K562 (cell line): ENCODE measurements at regions not wholly inside any gene's neighbourhood (a gene's known extent, or its start where the extent isn't known, plus 50 kb on each side); places are given as distances from the start of the nearest gene placed in this dataset.

Experiments used
- ATAC-seq: fragments of 200-7000 bp; cut with Tn5 transposase; 3 replicates; pipeline ENCODE4 v1.9.1; 2020; ENCODE audit warnings: moderate library complexity
- BruUV-seq: library from RNA; stranded (reverse); fragments of 400-500 nt; replicated peaks from 2 replicates; lab custom pipeline; 2021; lab: Mats Ljungman, UMichigan
- CTCF ChIA-PET: fragments of 300-600 bp; formaldehyde crosslinking; extraction: SDS; loops from one replicate; lab custom pipeline; 2021; ENCODE audit warnings: low intra/inter-chr PET ratio; lab: Yijun Ruan, JAX
- POLR2A ChIA-PET: fragments of 300-600, 350-650 bp; sonication (Branson Sonifier 250); formaldehyde crosslinking; extraction: SDS; loops from one replicate; lab custom pipeline; 2021; ENCODE audit warnings: antibody characterized with exemption, inconsistent platforms; lab: Yijun Ruan, JAX
- DNase-seq, 4 experiments: peaks; one replicate each; pipeline versions ENCODE4 v3.0.0 to v3.0.0-alpha.2; 2011 to 2018; ENCODE audit warnings: low spot score in 3 of 4, mixed read lengths in 3 of 4; ENCODE audit errors: extremely low read depth in 1 of 4
- FAIRE-seq: peaks from 2 replicates; lab custom pipeline; 2011; peaks lifted over from hg19 to GRCh38; lab: Jason Lieb, UNC
- H2AFZ ChIP-seq: 2 replicates; pipeline ENCODE4 v1.6.0; 2011; ENCODE audit warnings: low read depth, low read length, control low read depth, inconsistent platforms
- H3K27ac ChIP-seq: fragments of 200-600 bp; 3 replicates; pipeline ENCODE4 v1.8.0; 2011; ENCODE audit warnings: low read depth, mild to moderate bottlenecking, control low read depth, inconsistent platforms, low read length, moderate library complexity, mixed read lengths; ENCODE audit errors: extremely low read depth
- H3K27me3 ChIP-seq, 2 experiments: fragments of 300-600 bp in 1 of 2; 2 replicates in 1 of 2; 3 replicates in 1 of 2; pipeline versions ENCODE4 v1.6.0 to v1.8.0; 2011; ENCODE audit warnings: inconsistent platforms in 2 of 2, low read length in 2 of 2, mild to moderate bottlenecking in 1 of 2, mixed read lengths in 1 of 2, moderate library complexity in 1 of 2; ENCODE audit not compliant: control insufficient read depth in 2 of 2, insufficient read depth in 2 of 2
- H3K36me3 ChIP-seq: fragments of 300-600 bp; 3 replicates; pipeline ENCODE4 v1.8.0; 2011; ENCODE audit warnings: mild to moderate bottlenecking, low read length, inconsistent platforms; ENCODE audit not compliant: control insufficient read depth, insufficient read depth
- H3K4me1 ChIP-seq, 2 experiments: fragments of 200-600 bp in 1 of 2; replicated peaks in 1 of 2; 2 replicates in 1 of 2; 3 replicates in 1 of 2; pipeline versions ENCODE4 v1.5.1 to v1.8.0; 2011; ENCODE audit warnings: inconsistent platforms in 2 of 2, low read length in 2 of 2, mild to moderate bottlenecking in 1 of 2, mixed read lengths in 1 of 2, moderate library complexity in 1 of 2; ENCODE audit not compliant: control insufficient read depth in 2 of 2, insufficient read depth in 2 of 2
- H3K4me2 ChIP-seq: 2 replicates; pipeline ENCODE4 v1.6.1; 2011; ENCODE audit warnings: low read length, control low read depth, inconsistent platforms, mixed read lengths; ENCODE audit not compliant: insufficient read depth
- H3K4me3 ChIP-seq: fragments of 200-600 bp; sonication (generic), shearing (Covaris generic); 2 replicates; pipeline ENCODE4 v1.5.1; 2016; ENCODE audit warnings: control low read depth, inconsistent platforms
- H3K79me2 ChIP-seq: fragments of 200-600 bp; 3 replicates; pipeline ENCODE4 v1.8.0; 2011; ENCODE audit warnings: low read length, inconsistent platforms; ENCODE audit not compliant: control insufficient read depth, insufficient read depth
- H3K9ac ChIP-seq, 2 experiments: 2 replicates each; pipeline versions ENCODE4 v1.6.0 to v1.6.1; 2011; ENCODE audit warnings: low read depth in 2 of 2, low read length in 2 of 2, control low read depth in 1 of 2, inconsistent platforms in 1 of 2, mild to moderate bottlenecking in 1 of 2, mixed read lengths in 1 of 2; ENCODE audit not compliant: insufficient read depth in 1 of 2
- H3K9me1 ChIP-seq: one replicate; pipeline ENCODE4 v1.6.0; 2011; ENCODE audit warnings: inconsistent platforms, mild to moderate bottlenecking, low read length, moderate library complexity; ENCODE audit not compliant: control insufficient read depth, insufficient read depth
- H3K9me3 ChIP-seq: replicated peaks from 2 replicates; pipeline ENCODE4 v1.5.1; 2011; ENCODE audit warnings: low read depth, low read length, inconsistent platforms; ENCODE audit not compliant: control insufficient read depth, insufficient read depth
- H4K20me1 ChIP-seq: replicated peaks from 2 replicates; pipeline ENCODE4 v1.6.1; 2011; ENCODE audit warnings: low read length, inconsistent platforms, mixed read lengths; ENCODE audit not compliant: control insufficient read depth, insufficient read depth
- BRD9 ChIP-seq: fragments of 450-650 bp; IDR thresholded peaks from 2 replicates; pipeline ENCODE4 v1.6.1; 2018; ENCODE audit warnings: low read depth; ENCODE audit not compliant: partially characterized antibody
- EP400 ChIP-seq: fragments of 450-650 bp; IDR thresholded peaks from 2 replicates; pipeline ENCODE4 v1.6.1; 2017; ENCODE audit warnings: antibody characterized with exemption, mild to moderate bottlenecking, moderate library complexity
- MYC ChIP-seq, 2 experiments: fragments of 250-450 bp in 1 of 2; sonication (Bioruptor Pico) in 1 of 2; IDR thresholded peaks; 2 replicates each; pipeline versions ENCODE4 v1.5.1 to v1.6.1; 2012 to 2021; ENCODE audit warnings: low read depth in 2 of 2, borderline replicate concordance in 1 of 2, improper control_type of control experiment in 1 of 2, low read length in 1 of 2, mild to moderate bottlenecking in 1 of 2, moderate library complexity in 1 of 2
- NBN ChIP-seq: fragments of 450-650 bp; IDR thresholded peaks from 2 replicates; pipeline ENCODE4 v1.6.1; 2016; ENCODE audit warnings: low read depth, mild to moderate bottlenecking
- POLR2B ChIP-seq: fragments of 450-650 bp; IDR thresholded peaks from 2 replicates; pipeline ENCODE4 v1.6.1; 2018; ENCODE audit warnings: low read depth; ENCODE audit not compliant: partially characterized antibody
- PTRF ChIP-seq: fragments of 450-650 bp; IDR thresholded peaks from 2 replicates; pipeline ENCODE4 v1.6.1; 2016; ENCODE audit warnings: mild to moderate bottlenecking, missing genetic modification characterization, missing compliant biosample characterization
- RBFOX2 ChIP-seq: fragments of 200-400 bp; formaldehyde crosslinking; IDR thresholded peaks from 2 replicates; pipeline ENCODE4 v1.6.1; 2017; ENCODE audit warnings: low read depth, mild to moderate bottlenecking, low read length, moderate library complexity
- RBM14 ChIP-seq: fragments of 200-400 bp; formaldehyde crosslinking; IDR thresholded peaks from 2 replicates; pipeline ENCODE4 v1.6.1; 2018; ENCODE audit warnings: low read depth, mild to moderate bottlenecking, low read length, moderate library complexity, borderline replicate concordance; ENCODE audit not compliant: insufficient read depth
- SAFB ChIP-seq: fragments of 200-400 bp; formaldehyde crosslinking; IDR thresholded peaks from 2 replicates; pipeline ENCODE4 v1.6.1; 2017; ENCODE audit warnings: low read depth, low read length, borderline replicate concordance
- ZNF444 ChIP-seq: fragments of 250-450 bp; sonication (Bioruptor Pico); IDR thresholded peaks from 2 replicates; pipeline ENCODE4 v1.4.0; 2020; ENCODE audit warnings: mild to moderate bottlenecking, moderate library complexity
- ZNF445 ChIP-seq: fragments of 250-450 bp; sonication (Bioruptor Pico); IDR thresholded peaks from 2 replicates; pipeline ENCODE4 v1.4.0; 2020; ENCODE audit warnings: low read depth, mild to moderate bottlenecking, moderate library complexity
- ZNF583 ChIP-seq: fragments of 250-450 bp; sonication (Bioruptor Pico); IDR thresholded peaks from 2 replicates; pipeline ENCODE4 v1.4.0; 2020
- WGBS: fragments of 100-300 bp; shearing (Covaris generic); methylation state at CpG from one replicate; pipeline ENCODE4 v1.1.6; 2016; ENCODE audit warnings: low coverage, mixed read lengths; ENCODE audit not compliant: insufficient coverage; ENCODE audit errors: missing lambda C conversion rate; 5-methylcytosine and 5-hydroxymethylcytosine counted together
- in situ Hi-C: fragments of 300-500 bp; cut with MboI; formaldehyde crosslinking; loops from 4 replicates; pipeline ENCODE4 v1.15.0; 2018; ENCODE audit warnings: inconsistent platforms, mixed read lengths
- intact Hi-C: fragments of 100-400 bp; cut with micrococcal nuclease; formaldehyde crosslinking; loops from 2 replicates; pipeline ENCODE4 v1.14.2; 2022
- TF ChIP-seq, protein P1 (sequence below): IDR thresholded peaks from 2 replicates; pipeline ENCODE4 v1.6.1; 2014; ENCODE audit warnings: antibody characterized with exemption
- TF ChIP-seq, protein P2 (sequence below): fragments of 250-450 bp; sonication (Bioruptor Pico); IDR thresholded peaks from 2 replicates; pipeline ENCODE4 v1.8.0; 2022; ENCODE audit warnings: inconsistent platforms, mild to moderate bottlenecking, moderate library complexity, borderline replicate concordance

- POLR2A ChIA-PET: interaction anchor here (0.6 kb wide), 1 partner anchor 322 kb away, joined by 5 read pairs; no protein-coding TSS in a partner anchor
- intact Hi-C loops: no loop called here
These were observed 87.7 kb upstream of the KLF4 start for GRCh38 chr9:107577140-107577776.

DNA sequence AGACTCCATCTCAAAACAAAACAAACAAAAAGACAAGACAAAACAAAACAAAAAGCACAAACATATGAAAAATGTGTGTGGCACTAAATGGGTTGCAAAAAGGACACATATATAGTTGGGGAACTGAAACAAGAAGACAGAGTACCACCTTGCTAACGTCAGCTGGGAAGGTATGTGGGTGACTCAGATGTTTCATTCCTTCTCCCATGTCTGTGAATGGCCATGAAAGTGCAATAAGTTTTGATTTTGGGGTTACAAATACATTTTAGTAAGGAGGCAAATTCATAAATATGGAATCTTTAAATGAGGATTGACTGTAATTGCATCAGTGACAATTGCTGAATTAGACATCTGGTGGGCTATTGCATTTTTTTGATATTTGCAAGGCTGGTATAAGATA is 81.6 kb upstream of the KLF4 start:
- Histone ChIP-seq H4K20me1 (no peaks in the 10 kb centered on the region), H3K9me3 (no peaks in the 10 kb centered on the region), H3K4me1 (no peaks in the 10 kb centered on the region), H3K9me1 (no peaks in the 10 kb centered on the region), H3K4me3 (no peak overlapping the region), H3K27me3 (peaks cover 2 to 15% of the 10 kb centered on the region in 2 experiments; a peak in 4 of 5 replicates), H3K4me2 (no peak overlapping the region), H2AFZ (no peak overlapping the region), H3K9ac (no peak overlapping the region), H3K27ac (no peak overlapping the region), H3K36me3 (no peaks in the 10 kb centered on the region), H3K79me2 (no peaks in the 10 kb centered on the region)
- intact Hi-C loops (no loop called here), in situ Hi-C loops (no loop called here)
- 7% methylated on average over 1 of the region's 1 CpG for WGBS
- ChIA-PET CTCF (no interaction called here), POLR2A (no interaction called here)
- no peak for DNase-seq
- no TSS peak for BruUV-seq
- no peak for ATAC-seq
- FAIRE-seq: no peak
- TF ChIP-seq ZNF583 (no peak), POLR2B (no peak), ZNF444 (no peak), PTRF (tag) (no peak), BRD9 (no peak), SAFB (no peak), NBN (no peak), ZNF445 (CRISPR knock-in tag) (no peak), RBFOX2 (no peak), RBM14 (no peak), MYC (IDR thresholded peaks at IDR 0.05; ENCODE audit: low read depth, low read length) (no peak), MYC (CRISPR knock-in tag; IDR thresholded peaks at IDR 0.05; ENCODE audit: borderline replicate concordance, low read depth) (no peak)
- TF ChIP-seq, protein P1, sequence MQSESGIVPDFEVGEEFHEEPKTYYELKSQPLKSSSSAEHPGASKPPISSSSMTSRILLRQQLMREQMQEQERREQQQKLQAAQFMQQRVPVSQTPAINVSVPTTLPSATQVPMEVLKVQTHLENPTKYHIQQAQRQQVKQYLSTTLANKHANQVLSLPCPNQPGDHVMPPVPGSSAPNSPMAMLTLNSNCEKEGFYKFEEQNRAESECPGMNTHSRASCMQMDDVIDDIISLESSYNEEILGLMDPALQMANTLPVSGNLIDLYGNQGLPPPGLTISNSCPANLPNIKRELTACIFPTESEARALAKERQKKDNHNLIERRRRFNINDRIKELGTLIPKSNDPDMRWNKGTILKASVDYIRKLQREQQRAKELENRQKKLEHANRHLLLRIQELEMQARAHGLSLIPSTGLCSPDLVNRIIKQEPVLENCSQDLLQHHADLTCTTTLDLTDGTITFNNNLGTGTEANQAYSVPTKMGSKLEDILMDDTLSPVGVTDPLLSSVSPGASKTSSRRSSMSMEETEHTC: no peak
- TF ChIP-seq, protein P2, sequence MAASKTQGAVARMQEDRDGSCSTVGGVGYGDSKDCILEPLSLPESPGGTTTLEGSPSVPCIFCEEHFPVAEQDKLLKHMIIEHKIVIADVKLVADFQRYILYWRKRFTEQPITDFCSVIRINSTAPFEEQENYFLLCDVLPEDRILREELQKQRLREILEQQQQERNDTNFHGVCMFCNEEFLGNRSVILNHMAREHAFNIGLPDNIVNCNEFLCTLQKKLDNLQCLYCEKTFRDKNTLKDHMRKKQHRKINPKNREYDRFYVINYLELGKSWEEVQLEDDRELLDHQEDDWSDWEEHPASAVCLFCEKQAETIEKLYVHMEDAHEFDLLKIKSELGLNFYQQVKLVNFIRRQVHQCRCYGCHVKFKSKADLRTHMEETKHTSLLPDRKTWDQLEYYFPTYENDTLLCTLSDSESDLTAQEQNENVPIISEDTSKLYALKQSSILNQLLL (CRISPR knock-in tag): no peak

More at GRCh38 chr9:107577140-107577776, 87.7 kb upstream of the KLF4 start:
- no TSS peak for BruUV-seq
- WGBS: 0% methylated on average over 5 of the region's 5 CpGs
- Histone ChIP-seq H3K9me1 (no peaks in the 10 kb centered on the region), H3K36me3 (no peaks in the 10 kb centered on the region), H3K27me3 (no peaks in the 10 kb centered on the region), H4K20me1 (no peaks in the 10 kb centered on the region), H3K4me3 (no peak overlapping the region), H3K4me1 (no peaks in the 10 kb centered on the region), H3K4me2 (no peak overlapping the region), H3K79me2 (no peaks in the 10 kb centered on the region), H3K9ac (no peak overlapping the region), H3K27ac (no peak overlapping the region), H2AFZ (no peak overlapping the region), H3K9me3 (no peaks in the 10 kb centered on the region)
- ATAC-seq (no peak), FAIRE-seq (no peak), DNase-seq (no peak)
- CTCF ChIA-PET: no interaction called here
- in situ Hi-C loops: no loop called here
- no peak for TF ChIP-seq EP400
- TF ChIP-seq, all 486 proteins: peak for 0
